GM19395 (cell line): ENCODE measurements at regions not wholly inside any gene's neighbourhood (a gene's known extent, or its start where the extent isn't known, plus 50 kb on each side); places are given as distances from the start of the nearest gene placed in this dataset.

ENCODE experiments used
- ATAC-seq: cut with Tn5 transposase; IDR thresholded peaks from one replicate; pipeline ENCODE4 v1.9.1; 2021; ENCODE audit warnings: mild to moderate bottlenecking, moderate library complexity; ENCODE audit not compliant: unreplicated experiment

DNA sequence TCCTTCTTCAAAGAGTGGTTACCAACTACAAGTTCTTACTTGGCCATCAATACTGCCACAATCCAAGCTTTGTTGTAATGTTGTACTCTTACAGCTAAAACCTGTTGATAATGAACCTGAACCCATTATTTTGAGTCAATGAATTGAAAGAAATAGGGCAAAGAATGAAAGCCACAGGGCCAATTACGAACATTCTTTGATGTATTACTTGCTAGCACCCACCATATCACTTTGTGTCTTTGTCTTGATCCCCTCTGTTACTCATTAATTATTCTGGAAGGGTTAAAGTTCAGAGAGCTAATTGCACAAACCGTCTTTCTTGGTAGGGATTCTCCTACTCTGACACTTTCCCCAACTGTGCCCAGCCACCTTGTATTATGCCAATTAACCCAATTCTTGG, 53.2 kb upstream of the TFEC start:
- no peak for ATAC-seq

GRCh38 chr7:116086547-116087045, 56.0 kb upstream of the TFEC start:
- no peak for ATAC-seq

- ATAC-seq: no peak
Observed at GRCh38 chr7:116087291-116087690, 56.7 kb upstream of the TFEC start.

- no peak for ATAC-seq
Observed at GRCh38 chr7:116087984-116088383, 57.4 kb upstream of the TFEC start.

DNA sequence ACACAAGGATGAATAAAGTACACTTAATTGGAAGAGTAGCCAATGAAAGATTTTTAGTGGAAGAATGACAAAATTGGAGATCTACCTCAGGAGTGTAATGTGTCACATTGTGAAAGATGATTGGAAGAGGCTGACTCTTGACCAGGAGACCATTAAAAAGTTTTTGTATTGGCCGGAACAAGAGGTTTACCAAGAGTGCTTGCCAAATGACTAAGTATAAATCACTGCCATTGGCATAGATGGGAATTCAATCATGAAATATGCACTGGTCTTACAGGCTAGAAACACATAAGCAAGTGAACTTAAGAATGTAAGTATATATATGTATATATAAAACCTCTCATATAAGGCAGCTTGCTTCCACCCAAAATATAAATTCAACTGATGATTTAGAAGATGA, 58.7 kb upstream of the TFEC start:
- no peak for ATAC-seq

DNA sequence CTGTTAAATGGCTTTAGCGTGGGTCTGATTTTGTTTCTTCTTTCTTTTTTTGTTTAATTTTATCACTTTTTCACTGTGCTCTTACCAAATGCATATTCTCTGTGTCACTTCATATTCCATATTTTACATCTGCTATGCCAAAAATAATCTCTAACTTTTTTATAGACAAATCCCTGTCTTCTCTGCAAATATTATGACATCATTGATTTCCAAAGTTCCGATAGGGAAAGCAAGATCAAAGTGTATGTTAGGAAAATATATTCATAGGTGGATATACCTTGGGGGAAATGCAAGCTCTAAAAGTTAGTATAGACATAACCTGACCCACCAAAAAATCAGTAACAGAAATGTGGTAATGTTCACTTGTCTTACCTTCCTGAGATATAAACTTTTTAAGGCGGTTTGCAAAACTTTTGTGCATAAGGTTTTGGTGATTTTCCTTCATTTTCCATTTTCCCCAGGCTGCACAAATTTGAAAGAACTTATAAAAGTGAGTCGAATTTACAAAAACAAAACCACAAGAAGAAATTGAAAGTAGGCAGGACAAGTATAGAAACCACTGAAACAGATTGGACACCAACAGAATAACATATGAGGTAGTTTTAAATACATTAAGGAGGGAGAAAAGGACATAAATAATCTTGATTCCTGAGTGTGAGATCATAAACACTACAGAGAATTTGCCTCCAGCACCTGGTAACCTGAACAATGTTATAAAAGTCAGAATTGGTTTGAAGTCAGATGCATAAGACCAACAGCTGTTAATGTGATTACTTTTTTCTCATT, 63.1 kb upstream of the TFEC start:
- no peak for ATAC-seq

- ATAC-seq: no peak
Observed at GRCh38 chr7:116095396-116095795, 64.8 kb upstream of the TFEC start.

DNA sequence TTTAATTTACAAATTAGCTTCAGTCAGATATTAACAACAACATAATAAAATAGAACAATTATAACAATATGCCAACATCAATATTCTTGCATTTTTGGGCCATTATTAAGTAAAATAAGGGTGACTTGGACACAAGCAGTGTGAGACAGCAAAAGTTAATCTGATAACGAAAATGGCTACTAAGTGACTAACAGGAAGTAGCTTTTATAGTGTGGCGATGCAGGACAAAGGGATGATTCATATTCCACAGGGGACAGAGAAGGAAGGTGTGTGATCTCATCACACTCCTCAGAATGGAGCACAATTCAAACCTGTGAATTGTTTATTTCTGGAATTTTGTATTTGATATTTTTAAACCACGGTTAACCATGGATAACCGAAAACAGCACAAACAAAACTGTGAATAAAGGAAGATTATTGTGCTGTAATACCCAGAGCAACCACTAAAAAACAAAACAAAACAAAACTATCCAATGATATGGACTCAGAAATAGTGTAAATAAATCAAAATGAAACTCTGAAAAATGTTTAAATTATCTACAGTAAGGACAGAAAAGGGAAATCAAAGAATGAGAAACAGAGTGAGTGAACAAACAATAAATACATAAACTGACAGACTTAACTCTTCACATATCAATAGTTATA, 66.9 kb upstream of the TFEC start:
- ATAC-seq: peak; percentile 45

- no peak for ATAC-seq
Observed at GRCh38 chr7:116098175-116098574, 67.6 kb upstream of the TFEC start.

GRCh38 chr7:116100626-116101025, 70.1 kb upstream of the TFEC start:
- ATAC-seq: no peak

- no peak for ATAC-seq
Observed at GRCh38 chr7:116101704-116102103, 71.1 kb upstream of the TFEC start.

DNA sequence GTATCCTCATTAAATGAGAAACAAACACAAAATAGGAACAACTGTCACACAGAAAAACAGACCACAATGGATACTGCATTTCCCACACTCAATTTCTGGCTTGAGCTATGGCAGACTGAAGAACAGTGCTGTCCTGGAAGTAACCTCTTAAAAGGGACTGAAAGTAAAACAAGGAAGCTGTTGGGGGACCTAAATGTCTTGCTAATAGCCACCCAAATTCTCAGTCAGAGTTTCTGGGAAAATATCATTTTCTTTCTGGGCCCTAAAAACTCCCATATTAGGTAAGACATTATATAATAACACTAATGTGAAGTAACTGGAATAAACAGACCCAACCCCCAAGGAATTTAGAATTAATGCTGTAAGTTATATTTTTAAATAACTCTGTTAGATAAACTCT, 80.9 kb upstream of the TFEC start:
- no peak for ATAC-seq

DNA sequence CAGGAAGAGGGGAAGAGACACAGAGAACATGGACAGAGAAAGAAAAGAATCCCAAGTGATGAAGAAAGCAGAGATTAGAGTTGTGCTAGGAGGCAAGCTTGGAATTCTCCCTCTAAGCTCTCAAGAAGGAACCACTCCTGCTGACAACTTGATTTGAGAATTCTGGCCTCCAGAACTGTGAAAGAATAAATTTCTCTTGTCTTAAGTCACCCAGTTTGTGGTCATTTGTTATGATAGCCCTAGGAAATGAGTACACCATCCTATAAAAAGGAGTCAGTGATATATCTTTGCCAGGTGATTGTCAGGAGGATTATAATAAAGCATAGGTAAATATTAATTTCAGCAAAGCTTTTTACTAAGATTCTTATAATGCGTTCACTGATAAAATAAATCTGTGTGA, 82.7 kb upstream of the TFEC start:
- no peak for ATAC-seq

DNA sequence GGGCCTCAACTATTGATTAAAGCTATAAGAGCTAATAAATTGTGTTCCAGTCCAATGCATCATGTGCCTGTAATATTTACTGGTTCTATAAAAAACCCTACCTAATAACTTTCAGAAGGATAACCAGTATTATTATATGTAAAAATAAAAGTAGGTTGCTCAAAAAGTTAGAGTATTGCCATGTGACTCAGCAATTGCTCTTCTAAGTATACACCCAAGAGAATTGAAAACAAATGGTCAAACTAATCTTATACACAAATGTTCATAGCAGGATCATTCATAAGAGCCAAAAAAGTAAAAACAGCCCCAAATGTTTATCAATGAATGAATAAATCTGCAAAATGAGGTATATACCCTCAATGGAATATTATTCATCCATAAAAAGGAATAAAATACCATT, 89.5 kb upstream of the TES start:
- no peak for ATAC-seq

DNA sequence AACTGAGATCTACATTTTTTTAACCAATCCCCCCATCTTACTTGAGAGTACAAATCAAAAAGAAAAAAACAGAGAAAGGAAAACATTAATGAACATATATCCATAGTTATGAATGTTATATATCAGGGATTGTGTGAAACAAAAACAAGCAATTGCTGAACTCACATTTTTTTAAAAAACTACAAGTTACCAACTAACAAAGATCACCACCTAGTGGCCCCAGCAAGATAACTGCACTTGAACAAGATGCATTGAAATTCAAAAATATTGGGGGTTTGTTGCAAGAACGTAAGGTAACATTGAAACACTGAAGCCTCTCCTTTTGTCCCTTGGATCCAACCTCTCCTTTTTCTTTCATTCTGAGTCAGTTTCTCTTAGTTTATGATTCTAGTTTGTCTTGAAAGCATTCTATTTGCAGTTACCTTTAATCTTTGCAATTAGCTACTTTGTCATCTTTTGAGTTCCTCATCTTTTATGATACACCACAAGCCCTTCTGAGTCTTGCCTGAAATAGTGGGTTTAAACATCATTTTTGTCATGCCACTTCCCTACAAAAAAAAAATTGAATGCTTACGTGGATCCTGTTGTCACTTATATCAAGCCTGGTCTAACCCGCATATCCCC, 87.3 kb upstream of the TES start:
- ATAC-seq: peak; percentile 75

DNA sequence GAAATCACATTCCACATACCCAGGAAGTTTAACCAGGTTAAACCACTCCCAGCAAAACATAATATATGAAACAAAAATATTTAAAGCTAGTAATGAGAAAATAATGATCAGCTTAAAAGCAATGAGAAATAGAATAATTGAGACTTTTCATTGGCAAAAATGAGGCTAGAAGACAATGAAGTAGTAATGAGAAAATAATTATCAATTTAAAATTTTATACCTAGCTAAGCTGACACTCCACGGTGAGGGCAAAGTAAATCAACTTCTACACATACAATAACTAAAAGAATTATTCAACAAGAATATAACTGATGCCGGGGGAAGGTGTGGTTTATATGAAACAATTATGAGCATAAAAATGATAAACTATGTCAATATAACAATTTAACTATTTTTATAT, 82.2 kb upstream of the TES start:
- ATAC-seq: no peak

DNA sequence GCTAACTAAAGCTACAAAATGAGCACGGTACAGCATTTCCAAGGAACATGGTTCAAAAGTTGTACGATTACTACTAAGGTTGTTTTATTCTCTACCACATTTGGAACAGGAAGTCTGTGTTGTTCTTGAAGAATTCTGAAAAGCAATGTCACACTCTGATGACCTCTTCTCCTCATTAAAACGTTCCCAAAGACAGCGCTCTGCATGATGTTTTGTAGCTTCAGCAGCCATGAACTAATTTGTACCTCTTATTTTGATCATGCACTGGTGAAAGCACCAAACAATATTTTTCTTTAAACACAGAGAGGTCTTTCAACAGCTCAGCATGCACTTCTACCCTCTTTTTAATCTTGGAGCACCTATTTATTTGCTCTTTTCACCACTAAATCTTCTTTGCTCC, 75.0 kb upstream of the TES start:
- ATAC-seq: no peak

DNA sequence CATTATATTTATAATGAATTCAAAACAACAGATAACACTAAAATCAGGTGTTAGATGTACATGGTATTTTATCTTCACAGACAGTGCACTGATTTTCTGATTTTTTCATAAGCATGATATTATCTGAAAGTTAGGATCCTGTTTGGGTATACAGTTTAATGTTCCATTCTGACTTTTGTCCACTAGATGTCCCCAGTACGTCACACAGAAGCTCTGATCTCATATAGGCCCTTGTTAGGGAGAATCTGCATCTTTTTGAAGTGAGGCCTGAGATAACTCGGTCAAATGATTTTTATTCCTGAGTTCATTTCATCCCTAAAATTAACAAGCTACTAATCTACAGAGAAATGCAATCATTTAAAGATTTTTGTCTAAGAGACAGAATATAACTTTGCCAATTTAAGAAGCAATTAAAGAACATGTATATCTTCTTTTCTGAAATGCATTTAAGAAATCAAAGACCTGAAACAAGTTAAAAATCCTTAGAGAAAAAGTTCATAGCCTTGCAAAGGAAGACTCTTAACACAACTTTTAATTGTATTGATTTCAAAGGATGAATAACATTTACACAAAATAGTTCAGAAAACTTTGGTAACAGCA, 72.0 kb upstream of the TES start:
- ATAC-seq: peak; percentile 95

GRCh38 chr7:116139007-116139406, 71.3 kb upstream of the TES start:
- no peak for ATAC-seq

- no peak for ATAC-seq
Observed at GRCh38 chr7:116139807-116140206, 70.5 kb upstream of the TES start.

GRCh38 chr7:116142374-116142773, 68.0 kb upstream of the TES start:
- no peak for ATAC-seq

GRCh38 chr7:116142850-116143249, 67.5 kb upstream of the TES start:
- no peak for ATAC-seq
